Activated CD4-positive, alpha-beta T cell treated with anti-CD3 and anti-CD28 coated beads, Interleukin-10, Interleukin-2, amounts not matched to agents 100 ng/mL and 50 ng/mL, durations not matched to agents 16 hours and 8 hours (primary cell): ENCODE measurements at regions not wholly inside any gene's neighbourhood (a gene's known extent, or its start where the extent isn't known, plus 50 kb on each side); places are given as distances from the start of the nearest gene placed in this dataset.
A peak's percentile ranks its signal among the peaks of the same experiment; 100 is the strongest.

Experiments used
- DNase-seq: peaks from one replicate; pipeline ENCODE4 v3.0.0-alpha.2; 2020

GRCh38 chr2:236939721-236940231 lies 145.9 kb upstream of the COPS8 start:
- no peak for DNase-seq

DNA sequence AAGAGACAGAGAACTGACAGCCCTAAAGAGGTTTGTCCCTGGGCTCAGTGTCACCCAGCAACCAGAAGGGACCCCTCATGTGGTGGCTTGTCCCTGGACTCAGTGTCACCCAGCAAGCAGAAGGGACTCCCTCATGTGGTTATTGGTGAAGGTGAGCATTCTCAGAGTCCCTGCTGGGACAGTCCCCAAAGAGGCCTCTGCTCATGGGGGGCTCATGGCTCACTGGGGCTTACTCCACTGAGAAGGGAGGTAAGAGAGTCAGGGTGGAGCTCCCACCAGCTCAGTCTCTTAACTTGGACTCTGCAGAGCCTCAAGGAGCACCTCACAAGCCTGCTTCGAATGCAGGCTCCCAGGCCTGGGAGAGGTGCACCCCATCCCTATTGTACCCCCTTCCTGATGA lies 145.2 kb upstream of the COPS8 start:
- DNase-seq, result no peak

DNA sequence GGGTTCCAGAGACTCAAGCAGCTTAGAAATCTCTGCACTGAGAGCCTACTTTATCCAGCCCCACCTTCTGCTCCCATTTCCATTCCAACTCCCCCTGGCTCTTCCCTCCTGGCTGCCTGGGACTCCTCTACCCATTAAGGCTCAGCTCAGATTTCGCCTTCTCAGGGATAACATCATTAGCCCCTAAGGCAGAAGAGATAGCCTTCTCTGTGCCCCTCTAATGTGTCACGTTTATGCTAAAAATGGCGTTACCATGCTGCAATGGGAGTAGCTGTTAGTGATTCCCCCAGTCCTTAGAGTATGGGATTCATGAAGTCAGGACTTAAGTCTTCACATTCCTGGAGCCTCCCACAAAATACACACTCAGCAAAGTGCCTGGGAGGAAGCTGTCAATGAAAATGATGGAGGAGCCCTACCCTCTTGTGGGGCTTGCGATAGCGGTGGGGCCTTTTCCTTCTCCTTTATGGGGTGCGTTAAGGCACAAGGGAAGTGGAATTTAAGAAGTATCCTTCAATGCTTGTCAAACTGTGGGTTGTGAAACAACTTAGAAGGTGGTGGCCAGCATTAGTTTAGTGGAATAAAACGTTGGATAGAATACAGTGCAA lies 144.7 kb upstream of the COPS8 start:
- DNase-seq, result no peak

- DNase-seq, result no peak
These were observed 144.1 kb upstream of the COPS8 start for GRCh38 chr2:236941551-236941950.

- no peak for DNase-seq
These were observed 143.1 kb upstream of the COPS8 start for GRCh38 chr2:236942554-236942953.

GRCh38 chr2:236943068-236943467 lies 142.6 kb upstream of the COPS8 start:
- DNase-seq, result no peak

GRCh38 chr2:236943841-236944513 lies 141.7 kb upstream of the COPS8 start:
- DNase-seq, result no peak

GRCh38 chr2:236944561-236944960 lies 141.1 kb upstream of the COPS8 start:
- DNase-seq, result no peak

DNA sequence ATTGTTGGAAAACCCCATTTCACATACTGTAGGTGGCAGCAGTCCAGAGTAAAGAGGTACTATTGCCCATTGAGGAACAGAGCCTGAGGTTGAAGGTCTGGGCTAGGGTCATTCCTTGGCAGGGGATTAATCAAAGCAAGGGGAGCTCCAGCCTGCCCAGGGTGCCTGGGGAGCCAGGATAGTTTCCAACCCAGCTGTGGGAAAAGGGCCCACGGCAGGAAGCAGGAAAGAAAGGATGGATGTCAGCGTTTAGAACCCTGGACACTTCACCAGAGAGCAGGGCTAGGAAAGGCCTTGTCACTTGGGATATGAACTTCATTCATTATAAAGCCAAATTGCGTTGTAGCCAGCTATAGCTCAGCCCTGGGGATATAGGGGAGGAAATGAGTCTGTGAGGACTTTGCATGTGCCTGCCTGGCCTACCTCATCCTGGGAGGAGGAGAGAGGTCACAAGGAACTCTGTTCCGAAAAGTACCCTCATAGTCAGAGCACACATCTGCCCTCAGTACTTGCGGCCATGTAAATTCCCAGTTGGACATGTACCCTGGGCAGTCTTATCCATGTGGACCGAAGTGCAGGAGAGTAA lies 140.2 kb upstream of the COPS8 start:
- no peak for DNase-seq

DNA sequence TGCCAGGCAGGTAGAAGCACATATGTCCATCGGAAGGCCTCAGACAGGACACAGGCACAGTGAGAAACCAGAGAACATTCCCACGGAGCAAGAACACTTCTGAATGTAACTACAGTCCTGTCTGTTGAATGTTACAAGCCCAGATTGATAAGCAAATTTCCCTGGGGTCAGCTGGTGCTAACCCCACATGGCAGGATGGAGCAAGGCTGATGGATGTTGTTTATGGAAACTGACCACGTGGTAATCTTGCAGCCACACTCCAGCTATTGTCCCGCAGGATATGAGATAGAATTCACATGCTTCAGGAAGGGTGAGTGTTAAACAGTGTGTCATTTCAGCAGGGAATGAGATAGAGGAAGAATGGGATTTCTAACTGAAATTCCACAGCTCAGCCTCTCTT lies 138.8 kb upstream of the COPS8 start:
- no peak for DNase-seq

GRCh38 chr2:236947294-236947693 lies 138.4 kb upstream of the COPS8 start:
- no peak for DNase-seq

DNA sequence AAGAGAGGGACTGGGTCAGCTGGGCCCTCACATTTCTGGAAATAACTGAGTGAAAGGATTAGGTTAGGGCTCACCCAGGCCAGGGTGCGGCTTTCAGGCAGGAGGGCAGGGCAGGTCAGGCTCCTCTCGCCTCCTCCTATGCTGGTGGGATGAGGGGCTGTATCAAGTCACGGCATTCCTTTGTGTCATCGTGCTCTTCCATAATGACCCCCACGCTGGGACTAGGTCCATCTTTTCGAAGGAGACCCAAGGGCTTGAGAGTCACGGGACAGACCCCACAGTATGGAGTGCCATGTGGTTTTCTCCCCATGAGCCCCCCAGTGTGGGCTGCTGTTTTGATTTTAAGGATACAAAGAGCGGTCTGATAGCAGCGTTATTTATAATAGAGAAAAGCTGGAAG lies 137.8 kb upstream of the COPS8 start:
- no peak for DNase-seq

GRCh38 chr2:236949089-236949905 lies 136.4 kb upstream of the COPS8 start:
- no peak for DNase-seq

DNA sequence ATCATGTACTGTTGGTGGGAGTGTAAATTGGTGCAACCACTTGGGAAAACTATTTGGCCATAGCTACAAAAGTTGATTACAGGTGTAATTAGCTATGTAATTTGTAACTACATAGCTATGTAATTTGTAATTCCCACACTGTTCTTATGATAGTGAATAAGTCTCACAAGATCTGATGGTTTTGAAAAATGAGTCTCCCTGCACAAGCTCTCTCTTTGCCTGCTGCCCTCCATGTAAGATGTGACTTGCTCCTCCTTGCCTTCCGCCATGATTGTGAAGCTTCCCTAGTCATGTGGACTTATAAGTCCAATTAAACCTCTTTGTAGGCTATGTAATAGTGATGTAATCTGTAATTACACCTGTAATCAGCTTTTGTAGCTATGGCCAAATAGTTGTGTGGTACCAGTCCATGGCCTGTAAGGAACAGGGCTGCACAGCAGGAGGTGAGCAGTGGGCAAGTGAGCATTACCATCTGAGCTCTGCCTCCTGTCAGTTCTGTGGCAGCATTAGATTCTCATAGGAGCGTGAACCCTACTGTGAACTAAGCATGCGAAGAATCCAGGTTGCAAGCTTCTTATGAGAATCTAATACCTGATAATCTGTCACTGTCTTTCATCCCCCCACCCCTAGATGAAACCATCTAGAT lies 133.7 kb upstream of the COPS8 start:
- DNase-seq, result no peak

DNA sequence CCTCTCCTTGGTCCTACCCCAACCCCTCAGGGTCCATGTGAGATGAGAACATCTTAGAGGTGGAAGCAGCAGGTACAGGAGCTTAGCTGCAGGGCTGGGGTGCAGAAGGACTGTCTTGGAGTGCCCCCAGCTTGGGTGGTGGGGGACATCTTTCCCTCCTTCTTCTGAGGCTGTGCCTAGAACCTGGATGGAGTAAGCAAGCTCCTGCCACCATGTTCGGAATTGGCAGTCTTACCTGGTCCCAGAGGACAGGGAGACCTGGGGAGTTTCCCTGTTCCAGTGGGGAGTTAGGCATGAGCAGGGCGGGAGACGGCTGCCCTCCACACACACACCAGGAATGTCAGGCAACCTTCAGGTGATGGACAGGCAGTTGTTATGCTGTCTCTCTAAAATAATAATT lies 131.0 kb upstream of the COPS8 start:
- no peak for DNase-seq

DNA sequence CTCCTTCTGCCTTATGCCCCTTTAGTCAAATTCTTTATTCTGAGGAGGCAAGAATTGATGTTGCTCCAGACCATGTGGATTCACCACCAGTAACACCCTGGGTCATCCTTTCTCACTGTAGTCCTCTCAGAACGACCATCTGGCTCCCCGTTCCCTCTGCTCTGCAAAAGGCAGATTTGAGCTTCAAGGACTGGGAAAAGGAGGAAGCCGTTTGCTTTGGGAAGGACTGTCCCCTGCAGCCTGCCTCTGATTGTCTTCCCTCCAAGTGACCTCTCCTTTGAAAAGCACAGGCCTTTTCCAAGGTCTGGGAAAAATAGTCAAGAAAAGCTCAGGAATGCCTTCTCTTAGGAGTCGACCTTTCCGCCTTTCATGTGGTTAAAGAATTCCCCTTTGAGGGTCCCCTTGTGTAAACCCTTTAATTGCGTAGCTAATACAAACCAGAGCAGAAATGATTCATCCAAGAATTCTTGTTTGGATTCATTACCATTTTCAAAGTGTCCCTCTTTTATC lies 130.1 kb upstream of the COPS8 start:
- DNase-seq, result no peak

DNA sequence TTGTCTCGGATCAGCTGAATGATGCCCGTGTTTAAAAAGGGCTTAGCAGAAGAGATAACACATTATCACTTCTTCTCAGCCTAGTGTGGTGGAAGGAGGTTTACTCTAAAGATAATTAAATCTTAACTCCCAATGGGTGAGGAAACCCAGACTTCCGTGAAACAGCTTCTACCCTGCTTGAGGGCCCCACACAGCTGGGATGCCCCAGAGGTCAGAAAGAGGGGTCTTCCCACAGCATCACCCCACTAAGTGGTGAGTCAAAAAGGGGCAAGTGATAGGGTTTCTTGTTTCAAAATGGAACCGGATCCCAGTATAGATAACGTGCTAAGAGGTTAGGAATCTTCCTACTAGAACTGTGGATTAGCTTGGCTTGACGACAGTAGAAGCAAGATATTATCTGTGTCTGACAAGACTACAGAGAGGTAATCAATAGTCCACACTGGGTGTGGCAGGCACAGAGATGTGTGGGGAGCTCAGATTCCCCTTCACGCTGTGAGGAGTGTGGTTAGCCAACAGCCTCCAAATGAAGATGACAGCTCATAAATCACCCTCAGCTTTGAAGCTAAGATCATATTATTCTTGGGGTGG lies 129.6 kb upstream of the COPS8 start:
- DNase-seq, result peak; percentile 30

DNA sequence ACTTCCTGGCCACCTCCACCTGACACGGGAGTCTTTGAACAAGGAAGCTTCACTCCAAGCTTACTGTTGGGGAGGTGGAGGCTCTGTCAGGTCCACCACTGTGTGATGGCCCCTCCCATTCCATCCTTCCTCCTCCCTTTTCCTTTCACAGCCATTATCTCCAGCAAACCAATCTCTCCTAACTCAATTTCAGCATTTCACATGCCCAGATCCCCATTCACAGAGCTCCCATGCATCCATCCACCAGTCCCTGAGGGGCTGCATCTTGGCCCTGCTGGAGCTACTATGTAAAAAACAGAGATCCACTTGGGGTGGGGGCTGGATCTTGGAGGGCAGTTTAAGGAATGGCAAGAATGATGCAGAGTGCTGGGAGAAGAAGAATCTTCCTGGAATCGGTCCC lies 129.0 kb upstream of the COPS8 start:
- DNase-seq, result no peak

DNA sequence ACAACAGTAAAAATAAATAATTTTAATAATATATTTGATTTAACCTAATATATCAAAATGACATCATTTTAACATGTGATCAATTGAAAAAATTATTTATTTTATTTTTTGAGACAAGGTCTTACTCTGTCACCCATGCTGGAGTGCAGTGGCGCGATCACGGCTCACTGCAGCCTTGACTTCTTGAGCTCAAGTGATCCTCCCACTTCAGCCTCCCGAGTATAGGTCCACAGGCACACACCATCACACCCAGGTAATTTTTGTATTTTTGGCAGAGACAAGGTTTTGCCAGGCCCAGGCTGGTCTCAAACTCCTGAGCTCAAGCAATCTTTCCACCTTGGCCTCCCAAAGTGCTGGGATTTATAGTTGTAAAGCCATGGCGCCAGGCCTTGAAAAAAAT lies 126.7 kb upstream of the COPS8 start:
- DNase-seq, result no peak

DNA sequence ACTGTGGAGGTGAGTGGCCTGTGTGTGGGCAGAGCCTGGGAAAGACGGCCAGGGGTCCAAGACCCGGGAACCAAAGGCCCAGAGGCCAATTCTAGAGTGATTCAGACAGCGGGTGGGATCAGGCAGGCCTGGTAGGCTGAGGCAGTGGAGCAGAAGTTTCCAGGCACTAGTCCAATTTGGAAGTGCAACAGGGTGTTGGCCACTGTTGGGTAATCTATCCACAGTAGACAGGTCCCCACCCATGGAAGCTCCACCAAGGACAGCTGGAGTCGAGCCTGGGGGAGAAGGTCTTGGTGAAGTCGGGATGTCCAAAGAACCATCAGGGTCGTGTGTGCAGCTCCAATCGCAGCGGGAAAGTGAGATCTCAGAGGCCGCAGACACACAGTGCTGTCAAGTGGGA lies 125.8 kb upstream of the COPS8 start:
- DNase-seq, result no peak

- no peak for DNase-seq
These were observed 125.2 kb upstream of the COPS8 start for GRCh38 chr2:236960531-236960930.

- no peak for DNase-seq
These were observed 122.9 kb upstream of the COPS8 start for GRCh38 chr2:236962816-236963215.
